GM23338 (cell line): ENCODE measurements at regions not wholly inside any gene's neighbourhood (a gene's known extent, or its start where the extent isn't known, plus 50 kb on each side); places are given as distances from the start of the nearest gene placed in this dataset.

Source experiments
- CTCF ChIP-seq, 2 experiments: fragments of 200-600 bp in 1 of 2; sonication (generic) in 1 of 2; conservative IDR thresholded peaks; 2 replicates each; pipeline versions ENCODE4 v1.5.1 to v1.6.1; 2016 to 2017; ENCODE audit warnings: antibody characterized with exemption in 2 of 2, low read depth in 2 of 2, mild to moderate bottlenecking in 2 of 2, moderate library complexity in 1 of 2
- EZH2 ChIP-seq: fragments of 200-600 bp; sonication (generic); IDR thresholded peaks from one replicate; pipeline ENCODE4 v1.8.0; 2017; ENCODE audit warnings: antibody characterized with exemption, mild to moderate bottlenecking, low read depth; ENCODE audit not compliant: unreplicated experiment
- EZH2phosphoT487 ChIP-seq: fragments of 200-600 bp; sonication (generic); IDR thresholded peaks from one replicate; pipeline ENCODE4 v1.8.1; 2018; ENCODE audit warnings: antibody characterized with exemption; ENCODE audit not compliant: unreplicated experiment
- POLR2AphosphoS5 ChIP-seq: IDR thresholded peaks from 2 replicates; pipeline ENCODE4 v1.6.1; 2016; ENCODE audit warnings: antibody characterized with exemption, low read depth
- REST ChIP-seq: IDR thresholded peaks from one replicate; pipeline ENCODE4 v1.6.1; 2018; ENCODE audit warnings: antibody characterized with exemption; ENCODE audit not compliant: unreplicated experiment

GRCh38 chr12:39012870-39013269 is 107.5 kb upstream of the CPNE8 start:
- TF ChIP-seq CTCF (conservative IDR thresholded peaks at IDR 0.05; ENCODE audit: low read depth in 2 of 2) = no peak
- no peak for TF ChIP-seq EZH2
- TF ChIP-seq REST = no peak
- TF ChIP-seq POLR2AphosphoS5 = no peak
- TF ChIP-seq EZH2phosphoT487 = no peak
